ENCODE measurements at regions not wholly inside any gene's neighbourhood (a gene's known extent, or its start where the extent isn't known, plus 50 kb on each side); places are given as distances from the start of the nearest gene placed in this dataset.

- DNase-seq, result no peak
These were observed 66.7 kb upstream of the ARID1B start for GRCh38 chr6:156710479-156710878.

GRCh38 chr6:156707818-156708217, 69.4 kb upstream of the ARID1B start:
- intact Hi-C loops (cut with micrococcal nuclease; ENCODE audit: unreplicated experiment), result no loop called here
- Mint-ChIP-seq H3K36me3 (ENCODE audit: insufficient read depth, unreplicated experiment) (no peaks in the 10 kb centered on the region), H3K4me1 (ENCODE audit: low read depth, unreplicated experiment) (no peaks in the 10 kb centered on the region), H3K27ac (ENCODE audit: unreplicated experiment) (no peak overlapping the region), H3K27me3 (ENCODE audit: unreplicated experiment) (no peaks in the 10 kb centered on the region), H3K4me3 (ENCODE audit: low read depth, unreplicated experiment) (no peak overlapping the region), H3K9me3 (ENCODE audit: low read depth, unreplicated experiment) (no peaks in the 10 kb centered on the region)
- DNase-seq, result no peak
- no peak for TF ChIP-seq CTCF (IDR thresholded peaks at IDR 0.05; ENCODE audit: unreplicated experiment)
- BruUV-seq (replicated peaks), result no TSS peak
- CTCF ChIA-PET, result no interaction called here

More at GRCh38 chr6:156710479-156710878, 66.7 kb upstream of the ARID1B start:
- TF ChIP-seq CTCF (IDR thresholded peaks at IDR 0.05; ENCODE audit: unreplicated experiment), result no peak
- Mint-ChIP-seq H3K4me3 (ENCODE audit: low read depth, unreplicated experiment) (no peak overlapping the region), H3K9me3 (ENCODE audit: low read depth, unreplicated experiment) (no peaks in the 10 kb centered on the region), H3K36me3 (ENCODE audit: insufficient read depth, unreplicated experiment) (no peaks in the 10 kb centered on the region), H3K4me1 (ENCODE audit: low read depth, unreplicated experiment) (peaks cover 4% of the 10 kb centered on the region), H3K27ac (ENCODE audit: unreplicated experiment) (no peak overlapping the region), H3K27me3 (ENCODE audit: unreplicated experiment) (no peaks in the 10 kb centered on the region)
- intact Hi-C loops (cut with micrococcal nuclease; ENCODE audit: unreplicated experiment), result no loop called here
- BruUV-seq (replicated peaks), result no TSS peak
- CTCF ChIA-PET, result no interaction called here

GRCh38 chr6:156703719-156704118, 73.5 kb upstream of the ARID1B start:
- intact Hi-C loops (cut with micrococcal nuclease; ENCODE audit: unreplicated experiment), result no loop called here
- CTCF ChIA-PET, result no interaction called here
- Mint-ChIP-seq H3K4me3 (ENCODE audit: low read depth, unreplicated experiment) (no peak overlapping the region), H3K27me3 (ENCODE audit: unreplicated experiment) (peaks cover 4% of the 10 kb centered on the region), H3K27ac (ENCODE audit: unreplicated experiment) (no peak overlapping the region), H3K4me1 (ENCODE audit: low read depth, unreplicated experiment) (peaks cover 15% of the 10 kb centered on the region), H3K9me3 (ENCODE audit: low read depth, unreplicated experiment) (no peaks in the 10 kb centered on the region), H3K36me3 (ENCODE audit: insufficient read depth, unreplicated experiment) (peaks cover 5% of the 10 kb centered on the region)
- no TSS peak for BruUV-seq (replicated peaks)
- TF ChIP-seq CTCF (IDR thresholded peaks at IDR 0.05; ENCODE audit: unreplicated experiment), result no peak
- no peak for DNase-seq

GRCh38 chr6:156701966-156702365, 75.2 kb upstream of the ARID1B start:
- H3K36me3 Mint-ChIP-seq (ENCODE audit: insufficient read depth, unreplicated experiment), result peaks cover 5% of the 10 kb centered on the region
- H3K27me3 Mint-ChIP-seq (ENCODE audit: unreplicated experiment), result peaks cover 9% of the 10 kb centered on the region
- intact Hi-C loops (cut with micrococcal nuclease; ENCODE audit: unreplicated experiment), result no loop called here

More at GRCh38 chr6:156701966-156702365, 75.2 kb upstream of the ARID1B start:
- CTCF ChIA-PET, result no interaction called here
- Mint-ChIP-seq H3K4me1 (ENCODE audit: low read depth, unreplicated experiment) (peaks cover 20% of the 10 kb centered on the region), H3K9me3 (ENCODE audit: low read depth, unreplicated experiment) (no peaks in the 10 kb centered on the region), H3K27ac (ENCODE audit: unreplicated experiment) (no peak overlapping the region), H3K4me3 (ENCODE audit: low read depth, unreplicated experiment) (no peak overlapping the region)
- DNase-seq, result no peak
- BruUV-seq (replicated peaks), result no TSS peak
- TF ChIP-seq CTCF (IDR thresholded peaks at IDR 0.05; ENCODE audit: unreplicated experiment), result no peak
